OCI-M1 (cell line): ENCODE measurements at regions not wholly inside any gene's neighbourhood (a gene's known extent, or its start where the extent isn't known, plus 50 kb on each side); places are given as distances from the start of the nearest gene placed in this dataset.

Source experiments
- DNase-seq: peaks from one replicate; lab custom pipeline; 2025; lab: John Stamatoyannopoulos, UW

- no peak for DNase-seq
Measured at GRCh38 chr6:105909106-105909505, 177.0 kb upstream of the PRDM1 start.

DNA sequence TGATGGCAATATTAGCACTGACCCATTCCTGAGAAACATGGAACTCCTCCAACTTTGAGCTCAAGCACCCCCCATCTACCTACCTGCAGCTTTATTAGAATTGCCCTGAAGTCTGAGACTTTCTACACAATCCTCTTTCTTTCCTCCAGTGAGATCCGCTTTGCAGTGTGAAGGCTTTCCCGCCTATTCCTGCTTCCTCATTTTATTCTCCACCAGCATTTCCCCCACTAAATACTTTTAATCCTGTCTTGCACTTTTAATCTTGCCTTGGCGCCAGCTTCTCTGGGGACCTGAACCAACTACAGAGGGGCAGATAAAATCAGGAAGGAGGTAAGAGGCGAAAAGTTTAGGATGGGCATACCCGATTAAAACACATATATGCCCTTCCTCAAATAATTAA is 178.1 kb upstream of the PRDM1 start:
- no peak for DNase-seq

DNA sequence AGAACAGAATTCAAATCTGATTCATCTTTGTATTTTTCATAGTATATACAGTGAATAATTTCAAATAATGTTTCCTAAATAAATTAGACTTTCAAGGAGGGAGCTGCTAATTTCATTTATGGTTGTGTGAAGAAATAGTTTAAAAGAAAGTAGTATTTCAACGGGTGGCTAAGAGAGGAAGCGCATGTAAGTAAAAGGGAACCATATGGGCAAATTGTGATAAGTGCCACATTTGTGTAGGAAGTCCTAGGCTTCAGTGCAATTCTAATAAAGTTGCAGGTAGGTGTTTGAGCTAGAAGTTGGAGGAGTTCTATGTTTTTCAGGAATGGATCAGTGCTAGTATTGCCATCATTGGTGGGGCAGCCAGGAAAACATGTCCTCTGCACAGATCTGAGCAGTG is 178.8 kb upstream of the PRDM1 start:
- DNase-seq: no peak

DNA sequence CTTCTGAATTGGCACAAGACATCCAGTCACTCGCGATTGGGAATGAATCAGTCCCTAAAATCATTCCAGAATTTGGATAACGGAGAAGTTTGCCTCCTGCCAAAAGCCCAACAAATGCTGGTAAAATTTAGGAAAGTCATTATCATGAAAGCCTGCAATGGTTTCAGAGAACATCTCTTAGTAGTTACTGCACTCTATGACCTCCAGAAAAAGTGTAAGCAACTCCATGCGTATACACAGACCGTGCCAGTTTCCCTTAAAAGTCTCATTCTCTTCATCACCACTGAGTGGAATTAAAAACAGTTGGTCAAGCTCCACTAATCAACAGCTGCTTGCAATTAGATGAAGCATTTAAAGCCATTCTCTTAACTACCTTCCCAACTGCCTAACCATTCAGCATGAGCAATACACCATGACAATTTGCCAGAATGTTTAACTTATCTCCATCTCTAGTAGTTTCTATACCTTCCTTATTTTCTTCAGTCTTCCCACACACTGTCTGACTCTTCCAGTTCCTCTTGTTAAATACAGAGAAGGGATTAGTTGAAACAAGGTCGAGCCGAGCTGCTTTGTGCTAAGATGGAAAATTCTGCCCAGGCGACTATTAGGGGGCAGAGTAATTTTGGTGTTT is 183.6 kb upstream of the PRDM1 start:
- DNase-seq: peak; percentile 39

DNA sequence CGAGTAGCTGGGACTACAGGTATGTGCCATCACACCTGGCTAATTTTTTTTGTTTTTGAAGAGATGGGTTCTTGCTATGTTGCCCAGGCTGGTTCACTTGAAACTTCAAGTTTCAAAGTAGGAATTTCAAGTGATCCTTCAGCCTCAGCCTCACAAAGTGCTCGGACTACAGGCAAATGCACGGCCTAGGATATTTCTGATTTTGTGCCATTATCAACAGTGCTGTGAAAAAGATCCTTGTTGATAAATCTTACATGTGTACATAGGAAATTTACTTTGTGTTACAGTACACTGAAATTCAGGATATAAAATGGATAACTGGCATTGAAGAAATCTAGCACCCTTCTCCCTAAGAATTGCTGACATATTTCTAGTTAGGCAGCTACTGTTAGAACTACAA is 184.6 kb upstream of the PRDM1 start:
- DNase-seq: no peak

DNA sequence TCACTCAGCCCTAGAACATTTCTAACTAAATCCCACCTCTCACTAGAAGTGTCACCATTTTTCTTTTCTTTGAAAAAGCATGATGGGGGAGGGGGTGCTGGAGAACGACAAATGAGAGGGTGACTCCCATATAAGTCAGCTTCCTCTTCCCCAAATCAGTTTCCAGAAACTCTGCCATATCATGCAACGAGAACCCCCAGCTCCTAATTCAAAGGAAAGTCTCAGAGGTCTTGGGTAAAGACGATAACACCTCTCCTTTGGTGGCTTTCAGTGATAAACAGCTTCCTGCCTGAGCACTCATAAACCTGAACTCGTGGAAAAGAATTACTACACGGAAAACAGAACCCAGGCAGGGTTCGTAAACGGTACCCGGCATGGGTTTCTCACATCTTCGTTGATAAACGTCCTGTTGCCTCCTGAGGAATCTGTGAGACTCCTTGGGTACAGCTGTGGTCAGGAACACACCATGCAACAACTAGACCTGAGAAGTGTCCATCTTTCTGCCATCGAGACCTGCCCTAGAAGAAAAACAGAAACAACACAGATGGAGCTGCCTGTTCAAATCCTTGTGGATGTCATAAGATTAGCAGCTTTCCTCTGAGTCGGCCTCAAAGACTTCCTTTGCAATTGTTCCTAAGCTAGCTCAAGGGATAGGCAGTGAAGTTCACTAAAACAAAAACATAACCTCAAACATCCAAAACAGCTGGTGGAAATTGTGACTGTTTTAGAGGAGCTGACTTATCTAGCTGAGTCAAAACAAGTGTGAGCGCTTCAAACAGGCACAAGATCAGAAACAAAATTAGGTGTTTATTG is 185.8 kb upstream of the PRDM1 start:
- DNase-seq: peak; percentile 82

GRCh38 chr6:105898286-105898685 is 187.8 kb upstream of the PRDM1 start:
- no peak for DNase-seq

GRCh38 chr6:105897131-105897530 is 189.0 kb upstream of the PRDM1 start:
- DNase-seq: no peak

GRCh38 chr6:105896821-105897095 is 189.4 kb upstream of the PRDM1 start:
- no peak for DNase-seq

DNA sequence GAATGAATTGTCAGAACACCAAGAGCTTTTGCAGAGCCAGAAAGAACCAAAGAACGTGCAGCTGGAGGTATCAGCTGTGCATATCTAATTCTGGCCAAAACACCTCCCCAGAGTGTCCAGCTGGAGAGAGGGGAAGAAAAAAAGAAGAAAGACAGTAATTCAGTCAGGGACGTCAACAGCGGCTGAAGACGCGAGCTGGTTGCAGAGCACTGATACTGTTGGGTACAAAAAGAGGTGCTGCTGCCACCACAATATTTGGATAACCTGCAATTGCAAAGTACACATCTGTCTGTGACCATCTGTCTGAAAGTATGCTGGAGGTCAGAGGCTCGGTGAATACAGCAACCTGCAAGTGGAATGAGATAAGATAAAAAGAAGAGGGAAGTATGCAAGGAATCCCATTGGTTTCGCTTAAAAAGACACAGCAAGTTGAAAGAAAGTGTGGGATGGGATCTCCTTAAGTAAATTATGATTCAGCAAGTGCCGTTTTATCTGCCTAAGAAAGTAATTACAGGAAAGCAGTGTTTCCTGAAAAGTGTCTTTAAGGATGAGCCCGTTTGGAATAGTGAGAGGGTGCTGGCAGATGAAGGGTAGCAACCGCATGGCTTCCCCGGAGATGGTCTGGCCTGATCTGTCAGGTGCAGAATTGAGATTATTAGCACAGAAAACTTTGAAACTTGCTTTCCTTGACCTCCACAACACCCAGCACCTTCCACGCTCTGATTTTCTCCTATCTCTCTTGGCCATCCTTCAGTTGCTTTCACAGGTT is 189.9 kb upstream of the PRDM1 start:
- DNase-seq: peak; percentile 82

GRCh38 chr6:105894556-105894955 is 191.6 kb upstream of the PRDM1 start:
- no peak for DNase-seq

DNA sequence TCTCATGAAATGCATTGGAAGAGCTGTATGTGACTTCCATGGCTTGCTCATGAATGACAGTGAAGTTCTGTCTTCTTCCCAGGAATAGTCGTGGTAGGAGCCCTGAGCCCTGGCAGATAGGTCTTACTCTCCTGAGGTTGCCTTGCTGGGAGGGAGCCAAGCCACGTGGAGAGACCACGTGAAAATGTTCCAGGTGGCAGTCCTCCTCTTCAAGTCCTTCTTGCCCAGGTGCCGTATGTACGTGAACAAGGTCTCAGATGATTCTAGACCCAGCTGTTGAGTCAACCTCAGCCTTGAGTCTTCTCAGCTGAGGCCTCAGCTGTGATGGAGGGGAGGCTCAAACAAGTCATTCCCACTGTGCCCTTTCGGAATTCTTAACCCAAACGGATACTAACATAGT is 192.4 kb upstream of the PRDM1 start:
- no peak for DNase-seq

DNA sequence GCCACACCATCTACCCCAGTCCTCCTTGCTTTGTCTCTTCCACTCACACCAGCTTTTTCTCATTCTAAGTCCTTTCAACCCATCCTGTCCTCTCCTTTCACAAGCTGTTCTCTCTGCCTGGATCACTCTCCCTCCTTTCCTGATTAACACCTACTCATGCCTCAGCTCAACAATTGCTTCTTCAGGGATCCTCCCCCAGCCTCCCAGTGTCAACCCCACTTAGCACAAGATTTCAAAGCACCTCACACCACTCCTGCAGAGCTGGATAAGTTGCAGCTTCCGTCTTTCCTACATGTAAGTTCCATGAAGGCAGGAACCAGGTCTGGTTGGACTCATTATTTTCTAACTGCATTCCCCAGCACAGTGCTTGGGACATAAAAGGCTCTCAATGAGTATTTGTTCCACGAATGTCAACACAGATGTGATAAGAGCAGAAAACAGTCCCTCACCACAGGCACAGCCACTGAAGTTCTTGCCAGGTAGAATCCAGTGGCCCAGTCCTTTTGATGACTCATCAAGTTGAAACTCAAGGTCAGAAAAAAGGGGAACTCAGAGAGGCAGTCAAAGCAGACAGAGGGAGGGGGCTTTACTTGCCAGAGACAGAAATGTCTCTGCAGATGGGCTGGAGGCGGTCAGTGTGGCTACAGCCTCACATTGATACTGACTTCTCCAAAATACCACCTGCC is 193.4 kb upstream of the PRDM1 start:
- DNase-seq: peak; percentile 98

- no peak for DNase-seq
Measured at GRCh38 chr6:105890521-105891244, 195.5 kb upstream of the PRDM1 start.

- DNase-seq: no peak
Measured at GRCh38 chr6:105889902-105890301, 196.2 kb upstream of the PRDM1 start.

- DNase-seq: no peak
Measured at GRCh38 chr6:105886814-105887544, 199.2 kb upstream of the PRDM1 start.

GRCh38 chr6:105886066-105886813 is 199.9 kb upstream of the PRDM1 start:
- DNase-seq: peak; percentile 81

DNA sequence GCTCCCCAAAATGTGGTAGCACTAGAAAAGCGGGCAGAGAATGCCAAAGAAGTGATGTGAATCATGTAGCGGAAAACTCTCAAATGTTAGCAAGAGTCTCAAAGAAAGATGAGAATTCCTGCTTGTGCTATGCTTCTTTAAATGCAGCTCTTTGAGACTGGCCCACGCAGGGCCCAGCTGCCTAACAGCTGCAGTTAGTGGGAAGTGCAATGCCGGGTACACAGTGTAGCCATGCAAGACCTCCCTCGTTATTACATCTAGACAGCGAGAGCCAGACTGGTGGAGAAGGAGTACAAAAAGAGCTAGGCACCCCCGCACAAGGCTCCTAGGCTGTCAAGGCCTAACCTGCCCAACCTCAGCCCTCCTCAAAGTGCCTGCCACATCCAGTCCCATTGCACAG is 201.7 kb upstream of the PRDM1 start:
- no peak for DNase-seq

- peak; percentile 69 for DNase-seq
Measured at GRCh38 chr6:105884011-105884410, 202.1 kb upstream of the PRDM1 start.

DNA sequence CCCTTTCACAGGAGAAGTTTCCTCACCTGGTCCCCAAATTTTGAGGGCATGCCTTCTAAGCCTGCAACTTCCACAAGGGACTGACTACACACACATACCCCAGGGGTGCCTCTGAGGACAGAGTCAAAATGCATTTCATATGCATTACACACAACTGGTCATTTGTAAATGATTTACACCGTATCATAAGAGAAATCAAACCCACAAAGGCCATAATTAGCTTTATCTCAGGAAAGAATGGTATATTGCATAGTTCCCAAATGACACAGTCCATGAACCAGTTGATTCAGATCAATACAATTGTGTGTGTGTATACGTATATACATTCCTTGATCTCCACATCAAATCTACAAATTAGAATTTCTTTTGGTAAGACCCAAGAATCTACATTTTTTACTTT is 203.3 kb upstream of the PRDM1 start:
- no peak for DNase-seq
